PC-3 (cell line): ENCODE measurements at regions not wholly inside any gene's neighbourhood (a gene's known extent, or its start where the extent isn't known, plus 50 kb on each side); places are given as distances from the start of the nearest gene placed in this dataset.

ENCODE experiments used
- ATAC-seq: fragments of 200-7000 bp; cut with Tn5 transposase; 2 replicates; pipeline ENCODE4 v1.9.1; 2020; ENCODE audit warnings: mild to moderate bottlenecking, moderate library complexity
- BruUV-seq: library from RNA; stranded (reverse); fragments of 400-500 nt; replicated peaks from 2 replicates; lab custom pipeline; 2021; lab: Mats Ljungman, UMichigan
- CTCF ChIA-PET: fragments of 300-600 bp; sonication (Branson Sonifier 250); formaldehyde crosslinking; loops from one replicate; lab custom pipeline; 2022; ENCODE audit warnings: antibody characterized with exemption; lab: Charles Lee
- POLR2A ChIA-PET: fragments of 300-600 bp; sonication (Branson Sonifier 250); formaldehyde crosslinking; loops from one replicate; lab custom pipeline; 2022; ENCODE audit warnings: antibody characterized with exemption; ENCODE audit not compliant: unreplicated experiment; lab: Charles Lee
- DNase-seq: peaks from one replicate; pipeline ENCODE4 v3.0.0-alpha.2; 2015
- H2AFZ ChIP-seq: fragments of 300-600 bp; sonication (generic); 2 replicates; pipeline ENCODE4 v1.6.0; 2016; ENCODE audit warnings: antibody characterized with exemption, low read length
- H3F3A ChIP-seq: fragments of 300-600 bp; sonication (generic); one replicate; pipeline ENCODE4 v1.6.0; 2017; ENCODE audit warnings: antibody characterized with exemption, low read length, control low read depth, mild to moderate bottlenecking; ENCODE audit not compliant: unreplicated experiment
- H3K27ac ChIP-seq: fragments of 300-600 bp; sonication (generic); 2 replicates; pipeline ENCODE4 v1.5.1; 2016; ENCODE audit warnings: mild to moderate bottlenecking, low read length
- H3K27me3 ChIP-seq: fragments of 300-600 bp; sonication (generic); 2 replicates; pipeline ENCODE4 v1.6.1; 2016; ENCODE audit warnings: low read length, mixed read lengths
- H3K36me3 ChIP-seq: fragments of 300-600 bp; sonication (generic); 2 replicates; pipeline ENCODE4 v1.6.1; 2016; ENCODE audit warnings: low read depth, mixed run types, low read length, mixed read lengths
- H3K4me1 ChIP-seq: fragments of 300-600 bp; sonication (generic); 2 replicates; pipeline ENCODE4 v1.5.1; 2016; ENCODE audit warnings: low read length; ENCODE audit not compliant: insufficient read depth
- H3K4me2 ChIP-seq: fragments of 300-600 bp; sonication (generic); 2 replicates; pipeline ENCODE4 v1.6.0; 2016; ENCODE audit warnings: low read length
- H3K4me3 ChIP-seq: fragments of 300-600 bp; sonication (generic); 2 replicates; pipeline ENCODE4 v1.5.1; 2016; ENCODE audit warnings: mild to moderate bottlenecking, low read length, mixed read lengths
- H3K79me2 ChIP-seq: fragments of 300-600 bp; sonication (generic); 2 replicates; pipeline ENCODE4 v1.6.1; 2017; ENCODE audit warnings: low read length, mixed read lengths
- H3K9ac ChIP-seq: fragments of 300-600 bp; sonication (generic); 2 replicates; pipeline ENCODE4 v1.6.0; 2016; ENCODE audit warnings: mild to moderate bottlenecking, low read length
- H3K9me2 ChIP-seq: fragments of 300-600 bp; sonication (generic); replicated peaks from 2 replicates; pipeline ENCODE4 v1.6.1; 2016; ENCODE audit warnings: mixed run types, low read length, mixed read lengths
- H3K9me3 ChIP-seq: fragments of 300-600 bp; sonication (generic); 2 replicates; pipeline ENCODE4 v1.6.1; 2016; ENCODE audit warnings: low read length, mixed read lengths
- H4K20me1 ChIP-seq: fragments of 300-600 bp; sonication (generic); 2 replicates; pipeline ENCODE4 v1.6.1; 2016; ENCODE audit warnings: low read length, mixed read lengths
- EZH2 ChIP-seq: fragments of 300-600 bp; sonication (generic); IDR thresholded peaks from one replicate; pipeline ENCODE4 v1.6.1; 2017; ENCODE audit warnings: antibody characterized with exemption, mild to moderate bottlenecking, low read length; ENCODE audit not compliant: unreplicated experiment
- EZH2phosphoT487 ChIP-seq: fragments of 300-600 bp; sonication (generic); IDR thresholded peaks from 2 replicates; pipeline ENCODE4 v1.6.1; 2018; ENCODE audit warnings: mild to moderate bottlenecking, antibody characterized with exemption, low read length, borderline replicate concordance
- intact Hi-C: fragments of 100-400 bp; cut with micrococcal nuclease; formaldehyde crosslinking; loops from 2 replicates; pipeline ENCODE4 v1.9.0; 2023
- TF ChIP-seq, protein P1 (sequence below): fragments of 300-600 bp; sonication (generic); conservative IDR thresholded peaks from 2 replicates; pipeline ENCODE4 v1.5.1; 2017; ENCODE audit warnings: antibody characterized with exemption, low read depth, mild to moderate bottlenecking, low read length

DNA sequence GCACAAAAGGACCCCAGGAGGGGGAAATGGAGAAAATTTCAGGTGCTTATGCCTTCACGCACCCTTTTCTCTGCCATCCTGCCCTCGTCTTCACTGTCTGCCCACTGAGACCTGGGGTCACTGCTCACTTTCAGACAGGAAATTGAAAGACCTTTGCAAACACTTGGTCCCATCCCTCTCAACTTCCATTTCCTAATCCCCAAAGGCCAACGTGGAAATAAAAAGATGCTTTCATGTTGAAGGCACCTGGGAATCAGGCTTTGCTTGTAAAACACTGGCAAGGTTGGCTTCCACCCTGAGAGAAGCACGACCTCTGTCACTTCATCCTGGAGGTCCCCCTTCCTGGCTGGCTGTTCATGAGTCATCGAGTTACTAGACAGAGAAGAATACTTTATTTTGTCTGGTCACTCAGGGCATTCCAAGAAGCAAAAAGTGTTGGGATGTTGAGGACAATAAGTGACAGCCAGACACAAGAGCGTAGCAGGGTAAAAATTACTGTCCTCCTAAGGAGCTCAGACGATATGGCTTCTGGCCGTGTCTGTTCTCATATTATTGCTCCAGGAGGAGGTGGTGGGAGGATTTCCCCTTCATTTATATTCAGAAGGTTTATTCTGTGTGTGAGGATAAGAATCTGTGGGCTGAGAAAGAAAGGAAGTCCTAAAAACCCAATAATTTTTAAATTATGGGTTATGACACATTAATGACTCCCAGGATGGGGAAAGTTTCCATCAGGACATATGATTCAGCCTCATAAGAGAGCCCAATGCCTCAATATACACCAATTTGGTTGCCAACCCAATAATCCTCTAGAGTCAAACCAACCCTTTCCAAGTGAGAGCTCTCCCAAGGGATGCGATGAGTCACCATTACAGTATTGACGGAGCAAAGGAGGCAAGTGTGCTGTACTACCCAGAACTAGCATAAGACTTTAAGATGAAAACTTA is 409.0 kb downstream of the COG6 start:
- H3K4me2 ChIP-seq = peak overlapping the region; percentile 55

GRCh38 chr13:40069173-40070044 is 413.9 kb downstream of the COG6 start:
- Histone ChIP-seq H4K20me1 (no peaks in the 10 kb centered on the region), H3K4me1 (peaks cover 8% of the 10 kb centered on the region), H3K9ac (no peak overlapping the region), H3K36me3 (no peaks in the 10 kb centered on the region), H3K27ac (no peak overlapping the region), H3K9me3 (no peaks in the 10 kb centered on the region), H3K4me3 (no peak overlapping the region), H3K4me2 (no peak overlapping the region), H3K27me3 (no peaks in the 10 kb centered on the region), H3K79me2 (no peaks in the 10 kb centered on the region), H3F3A (no peaks in the 10 kb centered on the region), H3K9me2 (no peaks in the 10 kb centered on the region), H2AFZ (no peak overlapping the region)
- ATAC-seq (0 out of 2 replicates have a peak, but pooled peaks have one; percentile 29), DNase-seq (peak; percentile 61)
- ChIA-PET POLR2A (interaction anchor here (0.6 kb wide), 1 partner anchor 614 kb away, joined by 14 read pairs; no protein-coding TSS in a partner anchor), CTCF (interaction anchor here (0.6 kb wide), 1 partner anchor 339 kb away, joined by 8 read pairs; no protein-coding TSS in a partner anchor)
- intact Hi-C loops = loop anchor here (2.0 kb wide), 1 partner anchor 613 kb away; no protein-coding TSS in a partner anchor
- TF ChIP-seq EZH2phosphoT487 (no peak), EZH2 (no peak)
- TF ChIP-seq, protein P1, sequence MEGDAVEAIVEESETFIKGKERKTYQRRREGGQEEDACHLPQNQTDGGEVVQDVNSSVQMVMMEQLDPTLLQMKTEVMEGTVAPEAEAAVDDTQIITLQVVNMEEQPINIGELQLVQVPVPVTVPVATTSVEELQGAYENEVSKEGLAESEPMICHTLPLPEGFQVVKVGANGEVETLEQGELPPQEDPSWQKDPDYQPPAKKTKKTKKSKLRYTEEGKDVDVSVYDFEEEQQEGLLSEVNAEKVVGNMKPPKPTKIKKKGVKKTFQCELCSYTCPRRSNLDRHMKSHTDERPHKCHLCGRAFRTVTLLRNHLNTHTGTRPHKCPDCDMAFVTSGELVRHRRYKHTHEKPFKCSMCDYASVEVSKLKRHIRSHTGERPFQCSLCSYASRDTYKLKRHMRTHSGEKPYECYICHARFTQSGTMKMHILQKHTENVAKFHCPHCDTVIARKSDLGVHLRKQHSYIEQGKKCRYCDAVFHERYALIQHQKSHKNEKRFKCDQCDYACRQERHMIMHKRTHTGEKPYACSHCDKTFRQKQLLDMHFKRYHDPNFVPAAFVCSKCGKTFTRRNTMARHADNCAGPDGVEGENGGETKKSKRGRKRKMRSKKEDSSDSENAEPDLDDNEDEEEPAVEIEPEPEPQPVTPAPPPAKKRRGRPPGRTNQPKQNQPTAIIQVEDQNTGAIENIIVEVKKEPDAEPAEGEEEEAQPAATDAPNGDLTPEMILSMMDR = peak; percentile 75
- BruUV-seq = no TSS peak

More for the DNA sequence above, 409.0 kb downstream of the COG6 start:
- Histone ChIP-seq H3F3A (no peaks in the 10 kb centered on the region), H3K36me3 (no peaks in the 10 kb centered on the region), H3K4me1 (peaks cover 25% of the 10 kb centered on the region), H3K9me2 (no peaks in the 10 kb centered on the region), H3K4me3 (no peak overlapping the region), H4K20me1 (no peaks in the 10 kb centered on the region), H3K79me2 (no peaks in the 10 kb centered on the region), H3K27ac (peak overlapping the region; percentile 92), H2AFZ (0 out of 2 replicates have a peak overlapping the region, but pooled peaks have one; percentile 12), H3K27me3 (no peaks in the 10 kb centered on the region), H3K9me3 (no peaks in the 10 kb centered on the region), H3K9ac (peak overlapping the region; percentile 33; the same call in 1 of the 2 replicates)
- no TSS peak for BruUV-seq
- intact Hi-C loops = no loop called here
- ChIA-PET POLR2A (interaction anchor here (0.6 kb wide), 1 partner anchor 22 kb away, joined by 7 read pairs; no protein-coding TSS in a partner anchor), CTCF (no interaction called here)
- TF ChIP-seq, protein P1 = no peak
- TF ChIP-seq EZH2 = no peak
- DNase-seq (peak; percentile 92), ATAC-seq (peak; percentile 89)
